ENCODE measurements at regions not wholly inside any gene's neighbourhood (a gene's known extent, or its start where the extent isn't known, plus 50 kb on each side); places are given as distances from the start of the nearest gene placed in this dataset.
A peak's percentile ranks its signal among the peaks of the same experiment; 100 is the strongest.

DNA sequence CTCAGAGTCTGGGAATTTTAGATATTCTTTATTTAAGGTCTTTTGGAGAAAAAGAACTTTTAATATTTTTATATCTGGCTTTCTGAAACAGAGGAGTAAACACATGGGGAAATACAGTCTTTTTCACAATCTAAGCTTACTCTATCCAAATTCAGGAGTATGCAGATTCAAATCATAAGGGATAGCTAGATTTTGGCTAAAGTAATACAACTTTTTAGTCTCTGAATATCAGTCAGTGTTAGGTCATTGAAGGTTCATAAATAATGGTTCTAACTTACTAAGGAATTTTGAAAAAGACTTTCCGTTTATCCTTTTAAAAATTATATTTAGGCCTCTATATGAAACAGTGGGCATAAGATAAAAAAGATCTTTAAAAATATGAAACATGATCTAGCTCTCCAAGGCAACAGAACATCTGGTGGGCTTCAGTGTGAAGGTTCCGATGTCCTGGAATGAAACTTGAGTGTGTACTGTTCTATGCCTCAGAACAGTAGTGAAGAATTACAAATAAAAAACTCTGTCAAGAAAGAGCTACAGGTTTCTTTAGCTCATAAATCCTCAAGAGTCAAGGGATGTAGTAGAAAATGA is 165.2 kb upstream of the PDGFD start:
- no peak for DNase-seq

DNA sequence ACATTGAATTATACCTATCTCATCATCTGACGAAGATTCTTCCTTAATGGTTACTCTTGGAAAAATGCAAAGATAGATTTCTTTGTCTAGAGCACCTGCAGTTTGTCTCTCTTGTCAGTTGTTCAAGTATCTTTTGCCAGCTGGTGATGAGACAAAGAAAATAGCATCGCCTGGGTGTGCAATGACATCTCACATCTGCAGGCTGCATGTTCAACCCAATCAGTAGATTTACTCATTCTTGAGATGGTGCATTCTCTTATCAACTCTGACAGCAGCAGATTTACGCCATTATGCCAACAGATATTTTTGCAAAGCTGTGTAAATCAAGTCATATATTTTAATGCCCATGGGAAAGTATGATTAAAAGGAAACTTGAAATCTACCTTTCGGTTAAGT is 164.6 kb upstream of the PDGFD start:
- DNase-seq: no peak

DNA sequence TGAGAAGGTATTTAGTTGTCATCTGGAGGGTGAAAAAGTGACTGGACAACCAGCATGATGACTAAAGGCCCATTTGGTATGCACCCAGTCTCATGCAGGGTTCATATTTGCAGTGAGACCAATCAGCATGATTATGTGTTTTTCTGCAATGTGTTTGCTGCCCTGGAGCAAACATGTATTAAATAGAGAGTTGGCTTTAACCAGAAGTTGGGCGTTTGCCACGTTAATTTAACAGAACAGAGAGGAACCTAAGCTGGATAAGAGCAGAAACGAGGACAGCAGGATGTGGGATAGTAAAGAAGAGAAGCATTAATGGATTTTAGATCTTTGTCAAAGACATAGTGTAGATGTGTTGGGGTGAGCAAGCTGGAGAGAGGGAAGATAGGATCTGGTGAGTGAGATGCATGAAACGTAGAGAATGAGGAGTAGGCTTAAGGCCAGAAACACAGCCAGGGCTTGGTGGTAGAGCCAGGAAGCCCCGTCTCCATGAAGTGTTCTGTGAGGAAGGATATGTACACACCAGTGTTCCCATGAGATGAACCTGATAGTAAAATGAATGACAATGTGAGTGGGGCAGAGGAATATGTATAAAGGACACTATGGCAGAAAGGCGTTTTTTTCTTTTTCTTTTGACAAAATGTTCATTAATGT is 164.0 kb upstream of the PDGFD start:
- DNase-seq: no peak

DNA sequence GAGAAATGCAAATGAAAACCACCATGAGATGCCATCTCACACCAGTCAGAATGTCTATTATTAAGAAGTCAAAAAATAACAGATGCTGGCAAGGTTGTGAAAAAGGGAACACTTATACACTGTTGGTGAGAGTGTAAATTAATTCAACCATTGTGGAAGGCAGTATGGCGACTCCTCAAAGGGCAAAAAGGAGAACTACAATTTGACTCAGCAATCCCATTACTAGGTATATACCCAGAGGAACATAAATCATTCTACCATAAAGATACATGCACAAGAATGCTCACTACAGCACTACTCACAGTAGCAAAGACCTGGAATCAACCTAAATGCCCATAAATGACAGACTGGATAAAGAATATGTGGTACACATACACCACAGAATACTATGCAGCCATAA is 161.1 kb upstream of the PDGFD start:
- no peak for DNase-seq

- DNase-seq: no peak
These were observed 160.3 kb upstream of the PDGFD start for GRCh38 chr11:104324276-104324675.

- no peak for DNase-seq
These were observed 159.9 kb upstream of the PDGFD start for GRCh38 chr11:104323841-104324240.

DNA sequence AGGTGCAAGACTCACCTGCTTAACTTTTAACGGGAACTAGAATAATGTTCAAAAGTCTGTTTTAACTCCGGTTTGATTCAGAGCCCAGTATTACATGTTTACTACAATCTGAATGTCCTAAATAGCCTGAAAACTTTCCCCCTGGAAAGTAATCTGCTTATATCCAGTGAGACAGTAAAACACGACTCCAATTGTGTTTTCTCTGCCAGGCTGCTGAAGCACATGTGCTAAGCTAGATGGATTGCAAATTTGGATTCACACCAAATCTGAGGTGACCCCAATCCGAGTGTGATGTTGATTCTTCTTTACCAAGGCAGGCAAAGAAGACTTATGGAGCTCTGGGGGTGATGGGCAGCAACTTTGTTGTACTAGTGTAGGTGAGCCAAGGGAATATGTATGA is 158.7 kb upstream of the PDGFD start:
- DNase-seq: no peak

DNA sequence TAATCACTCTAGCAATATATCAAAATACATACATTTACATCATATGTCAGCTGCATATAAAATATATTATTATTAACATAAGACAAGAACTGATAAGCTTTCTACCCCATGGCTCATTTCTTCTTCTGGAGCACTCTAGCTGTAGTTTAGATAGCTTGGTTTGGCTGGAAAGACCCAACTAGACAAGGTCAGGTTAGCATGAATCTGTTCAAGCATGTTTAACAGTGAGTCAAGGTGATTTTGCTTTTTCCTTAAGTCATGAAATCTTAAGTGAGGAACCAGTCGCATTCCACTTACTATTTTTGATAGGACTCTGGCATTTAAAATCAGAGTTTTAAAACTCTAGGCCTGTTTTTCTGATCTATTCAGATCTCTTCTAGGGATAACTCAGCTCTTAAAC is 157.0 kb upstream of the PDGFD start:
- DNase-seq: no peak

DNA sequence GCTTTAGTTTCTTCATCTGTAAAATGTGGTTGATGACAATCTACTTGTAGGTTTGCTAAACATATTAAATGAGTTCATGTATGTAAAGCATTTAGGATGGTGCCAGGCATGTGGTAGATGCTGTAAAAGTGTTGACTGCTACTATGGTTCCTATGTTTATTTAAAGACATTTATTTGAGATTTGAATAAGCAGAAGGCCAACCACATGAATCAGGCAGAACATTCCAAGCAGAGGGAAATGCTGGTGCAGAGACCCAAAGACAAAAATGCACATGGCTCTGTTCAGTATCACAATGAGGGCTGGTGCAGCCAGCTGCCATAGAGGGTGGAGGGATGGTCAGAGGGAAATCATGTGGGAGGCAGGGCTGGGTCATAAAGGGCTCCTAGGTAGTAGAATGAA is 156.2 kb upstream of the PDGFD start:
- no peak for DNase-seq

DNA sequence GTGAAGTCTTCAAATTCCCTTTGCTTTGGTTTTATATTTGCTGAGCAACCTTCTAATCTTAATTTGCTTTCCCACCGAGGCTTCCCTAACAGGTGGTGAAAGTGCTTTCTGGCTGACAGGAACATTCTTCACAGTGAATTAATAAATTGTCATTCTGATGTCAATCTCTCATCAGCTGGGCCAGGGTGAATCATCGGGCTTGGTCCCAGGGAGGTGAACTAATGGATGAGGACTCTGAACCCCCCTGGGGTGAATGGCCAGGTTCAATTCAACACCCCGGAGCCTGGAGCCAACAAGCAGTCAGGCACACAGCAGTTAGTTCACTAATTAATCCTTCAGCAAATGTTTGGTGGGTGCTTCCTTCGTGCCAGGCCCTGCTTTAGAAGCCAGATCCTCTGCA is 155.4 kb upstream of the PDGFD start:
- DNase-seq: no peak

DNA sequence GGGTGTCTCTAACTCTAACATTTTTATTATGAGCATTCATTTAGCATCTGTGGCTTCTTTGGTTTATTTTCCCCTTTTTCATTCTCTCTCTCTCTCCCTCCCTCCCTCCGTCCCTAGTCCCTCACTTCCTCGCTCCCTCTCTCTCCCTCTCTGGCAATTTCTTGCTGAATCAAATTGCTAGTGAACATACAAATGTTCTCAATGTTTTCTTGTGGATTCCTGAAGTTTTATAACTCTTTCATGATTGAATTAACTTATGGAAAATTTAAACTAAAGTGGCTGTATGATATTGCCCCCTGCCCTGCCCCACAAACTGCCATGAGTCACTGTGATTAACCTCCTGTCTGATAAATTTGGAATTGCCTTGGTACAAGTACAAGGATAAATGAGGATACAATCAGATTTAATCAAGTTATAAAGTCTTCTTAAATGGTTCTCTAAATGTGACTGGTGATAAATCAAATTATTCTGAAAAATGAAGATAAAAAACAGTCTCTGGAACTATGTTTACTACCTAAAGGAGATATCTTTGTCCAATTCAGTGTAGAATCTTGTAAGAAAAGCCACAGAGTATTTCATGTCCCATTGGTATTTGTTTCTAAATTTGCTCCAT is 143.0 kb upstream of the PDGFD start:
- DNase-seq: no peak

- DNase-seq: no peak
These were observed 137.8 kb upstream of the PDGFD start for GRCh38 chr11:104301776-104302175.

- no peak for DNase-seq
These were observed 127.7 kb upstream of the PDGFD start for GRCh38 chr11:104291646-104292045.

DNA sequence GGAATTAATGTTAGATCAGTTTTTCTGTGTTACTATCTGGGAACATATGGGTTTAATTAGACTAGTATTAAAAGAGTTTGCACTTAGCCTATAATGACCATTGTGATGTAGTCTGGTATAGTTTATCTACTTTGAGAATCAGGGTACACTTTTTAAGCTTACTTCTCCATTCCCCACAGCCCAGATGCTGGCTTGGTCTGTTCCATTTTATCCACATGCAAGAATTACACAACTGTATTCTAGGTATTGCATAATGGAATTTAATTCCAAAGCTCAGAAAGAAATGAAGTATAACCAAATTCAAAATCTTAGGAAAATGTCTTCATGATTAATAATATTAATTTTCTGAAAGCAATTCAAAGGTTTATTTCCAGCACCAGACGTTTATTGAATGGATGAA is 122.2 kb upstream of the PDGFD start:
- DNase-seq: no peak

- no peak for DNase-seq
These were observed 115.6 kb upstream of the PDGFD start for GRCh38 chr11:104279587-104279986.

DNA sequence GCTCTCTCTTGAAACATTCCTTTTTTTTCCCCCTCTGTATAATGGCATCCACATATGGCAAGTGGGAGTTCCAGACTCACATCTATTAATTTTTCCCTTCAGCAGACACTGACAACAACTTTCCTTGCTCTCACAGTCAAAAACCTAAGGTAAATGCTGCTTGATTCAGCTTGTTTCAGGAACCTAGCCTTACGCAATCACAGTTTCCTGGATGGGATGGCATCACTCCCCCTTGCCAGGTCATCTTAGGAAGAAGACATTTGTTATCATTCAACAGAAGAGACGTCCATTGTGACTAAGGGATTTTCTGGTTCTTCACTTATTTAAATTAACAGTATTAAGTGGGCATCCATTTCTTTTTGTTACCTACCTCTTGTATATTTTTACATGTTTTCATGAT is 112.0 kb upstream of the PDGFD start:
- no peak for DNase-seq

DNA sequence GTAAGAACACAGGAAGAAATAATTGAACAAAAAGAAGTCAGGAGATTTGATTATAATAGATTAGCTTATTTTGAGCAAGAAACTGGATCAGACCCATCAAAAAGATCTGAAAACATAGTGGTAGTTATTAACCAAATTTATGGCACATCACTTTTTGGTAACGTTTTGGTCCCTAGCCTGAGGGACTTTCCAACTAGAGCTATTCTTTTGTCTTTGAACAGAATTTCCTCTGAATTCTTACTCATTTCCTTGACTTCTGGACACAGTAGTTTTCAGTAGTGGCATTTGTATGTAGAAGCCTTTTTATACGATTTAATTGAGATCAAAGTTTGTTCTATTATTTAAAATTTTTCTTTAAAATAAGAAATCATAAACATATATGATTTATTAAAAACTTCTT is 96.5 kb upstream of the PDGFD start:
- no peak for DNase-seq

GRCh38 chr11:104259121-104259610 is 95.2 kb upstream of the PDGFD start:
- no peak for DNase-seq

DNA sequence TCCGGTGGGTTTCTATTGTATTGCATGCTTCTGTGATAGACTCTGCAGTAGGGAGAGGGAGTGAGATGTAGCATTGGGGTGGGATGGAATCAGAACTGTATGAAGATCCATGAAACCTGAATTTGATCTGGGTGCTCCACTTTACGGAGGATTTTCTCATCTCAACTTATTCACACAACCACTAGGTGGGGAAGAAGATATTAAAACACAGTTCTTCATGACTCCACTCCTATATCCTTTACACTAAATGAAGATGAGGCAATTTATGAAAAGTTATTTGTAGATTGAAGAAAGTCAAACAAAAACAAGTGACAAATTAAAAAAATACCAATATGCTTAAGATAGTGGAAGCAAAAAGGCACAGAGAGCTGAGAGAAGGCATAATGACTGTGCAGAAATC is 92.6 kb upstream of the PDGFD start:
- no peak for DNase-seq

- DNase-seq: peak in 1 of 2 donors; percentile 11
These were observed 90.4 kb upstream of the PDGFD start for GRCh38 chr11:104254347-104254746.

GRCh38 chr11:104246590-104246989 is 82.6 kb upstream of the PDGFD start:
- DNase-seq: no peak

- no peak for DNase-seq
These were observed 75.0 kb upstream of the PDGFD start for GRCh38 chr11:104238916-104239315.

- DNase-seq: no peak
These were observed 61.1 kb upstream of the PDGFD start for GRCh38 chr11:104225047-104225446.

DNA sequence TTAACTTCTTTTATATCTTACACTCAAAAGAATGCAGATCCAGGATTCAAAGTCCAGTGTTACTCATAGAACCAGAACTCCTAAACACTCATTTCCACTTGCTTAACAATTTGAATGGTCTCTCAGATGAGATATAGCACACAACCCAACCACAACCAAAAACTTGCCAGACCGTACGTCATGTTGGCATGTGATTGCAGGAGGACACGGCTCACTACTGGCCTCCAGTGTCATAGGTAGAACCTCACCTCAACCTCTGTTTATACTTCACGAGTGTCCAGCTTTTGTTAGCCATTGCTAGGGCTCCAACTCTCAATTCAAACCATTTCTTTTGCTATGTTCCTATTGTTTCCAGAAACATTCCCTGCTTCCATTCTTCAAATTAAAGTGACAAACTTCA is 58.5 kb upstream of the PDGFD start:
- no peak for DNase-seq

Data from inflammatory macrophage (primary cell).